Medulla oblongata (tissue), 1 donor: ENCODE measurements at regions not wholly inside any gene's neighbourhood (a gene's known extent, or its start where the extent isn't known, plus 50 kb on each side); places are given as distances from the start of the nearest gene placed in this dataset.

Experiments used
- DNase-seq: peaks from one replicate; pipeline ENCODE4 v3.0.0-alpha.2; 2015; ENCODE audit errors: extremely low spot score

GRCh38 chr18:68114989-68115388 is 598.5 kb upstream of the DSEL start:
- no peak for DNase-seq

GRCh38 chr18:68104036-68104435 is 587.5 kb upstream of the DSEL start:
- no peak for DNase-seq

- DNase-seq: no peak
Measured at GRCh38 chr18:68103561-68103960, 587.0 kb upstream of the DSEL start.

- DNase-seq: no peak
Measured at GRCh38 chr18:68102117-68102516, 585.6 kb upstream of the DSEL start.

GRCh38 chr18:68098655-68099054 is 582.1 kb upstream of the DSEL start:
- DNase-seq: no peak

- no peak for DNase-seq
Measured at GRCh38 chr18:68086481-68086880, 570.0 kb upstream of the DSEL start.

GRCh38 chr18:68085251-68085650 is 568.7 kb upstream of the DSEL start:
- DNase-seq: no peak

GRCh38 chr18:68083776-68084175 is 567.3 kb upstream of the DSEL start:
- DNase-seq: no peak

GRCh38 chr18:68083131-68083530 is 566.6 kb upstream of the DSEL start:
- no peak for DNase-seq

GRCh38 chr18:68072744-68073143 is 556.2 kb upstream of the DSEL start:
- no peak for DNase-seq

- no peak for DNase-seq
Measured at GRCh38 chr18:68060871-68061270, 544.4 kb upstream of the DSEL start.

- no peak for DNase-seq
Measured at GRCh38 chr18:68056936-68057335, 540.4 kb upstream of the DSEL start.

GRCh38 chr18:68054669-68055068 is 538.1 kb upstream of the DSEL start:
- no peak for DNase-seq

- no peak for DNase-seq
Measured at GRCh38 chr18:68053290-68053689, 536.8 kb upstream of the DSEL start.

- no peak for DNase-seq
Measured at GRCh38 chr18:68041327-68041726, 524.8 kb upstream of the DSEL start.

GRCh38 chr18:68040198-68040597 is 523.7 kb upstream of the DSEL start:
- DNase-seq: no peak

GRCh38 chr18:68035774-68036522 is 519.4 kb upstream of the DSEL start:
- DNase-seq: no peak

- no peak for DNase-seq
Measured at GRCh38 chr18:68034296-68034695, 517.8 kb upstream of the DSEL start.

- no peak for DNase-seq
Measured at GRCh38 chr18:68033466-68033865, 516.9 kb upstream of the DSEL start.

- no peak for DNase-seq
Measured at GRCh38 chr18:68024716-68025115, 508.2 kb upstream of the DSEL start.

GRCh38 chr18:68017385-68017784 is 500.9 kb upstream of the DSEL start:
- DNase-seq: no peak

GRCh38 chr18:67997496-67997895 is 481.0 kb upstream of the DSEL start:
- no peak for DNase-seq

GRCh38 chr18:67995769-67996168 is 479.2 kb upstream of the DSEL start:
- DNase-seq: no peak

- no peak for DNase-seq
Measured at GRCh38 chr18:67980241-67980640, 463.7 kb upstream of the DSEL start.
